HG03520 (cell line): ENCODE measurements at regions not wholly inside any gene's neighbourhood (a gene's known extent, or its start where the extent isn't known, plus 50 kb on each side); places are given as distances from the start of the nearest gene placed in this dataset.
"Not testable (repeated sequence)": the region's sequence is repeated elsewhere in the genome, so short reads cannot be mapped to it uniquely, and the experiment has no call there.

Experiments used
- ATAC-seq: cut with Tn5 transposase; IDR thresholded peaks from one replicate; pipeline ENCODE4 v1.9.1; 2021; ENCODE audit warnings: mild to moderate bottlenecking, moderate library complexity; ENCODE audit not compliant: unreplicated experiment

- ATAC-seq: not testable (repeated sequence)
Observed at GRCh38 chr15:84152381-84152979, 83.1 kb upstream of the GOLGA6L4 start.

- not testable (repeated sequence) for ATAC-seq
Observed at GRCh38 chr15:84153655-84154140, 81.9 kb upstream of the GOLGA6L4 start.

- ATAC-seq: not testable (repeated sequence)
Observed at GRCh38 chr15:84154314-84154713, 81.3 kb upstream of the GOLGA6L4 start.

- not testable (repeated sequence) for ATAC-seq
Observed at GRCh38 chr15:84154787-84155186, 80.8 kb upstream of the GOLGA6L4 start.

GRCh38 chr15:84155792-84156587 is 79.6 kb upstream of the GOLGA6L4 start:
- ATAC-seq: not testable (repeated sequence)

- ATAC-seq: not testable (repeated sequence)
Observed at GRCh38 chr15:84156588-84156840, 79.1 kb upstream of the GOLGA6L4 start.

GRCh38 chr15:84157056-84157632 is 78.4 kb upstream of the GOLGA6L4 start:
- not testable (repeated sequence) for ATAC-seq

- ATAC-seq: not testable (repeated sequence)
Observed at GRCh38 chr15:84157857-84158256, 77.7 kb upstream of the GOLGA6L4 start.

- ATAC-seq: not testable (repeated sequence)
Observed at GRCh38 chr15:84159346-84160269, 76.0 kb upstream of the GOLGA6L4 start.

GRCh38 chr15:84164423-84165292 is 70.9 kb upstream of the GOLGA6L4 start:
- ATAC-seq: not testable (repeated sequence)

- not testable (repeated sequence) for ATAC-seq
Observed at GRCh38 chr15:84170029-84170428, 65.5 kb upstream of the GOLGA6L4 start.

GRCh38 chr15:84173231-84173610 is 62.4 kb upstream of the GOLGA6L4 start:
- not testable (repeated sequence) for ATAC-seq
